ENCODE measurements at regions not wholly inside any gene's neighbourhood (a gene's known extent, or its start where the extent isn't known, plus 50 kb on each side); places are given as distances from the start of the nearest gene placed in this dataset.

DNA sequence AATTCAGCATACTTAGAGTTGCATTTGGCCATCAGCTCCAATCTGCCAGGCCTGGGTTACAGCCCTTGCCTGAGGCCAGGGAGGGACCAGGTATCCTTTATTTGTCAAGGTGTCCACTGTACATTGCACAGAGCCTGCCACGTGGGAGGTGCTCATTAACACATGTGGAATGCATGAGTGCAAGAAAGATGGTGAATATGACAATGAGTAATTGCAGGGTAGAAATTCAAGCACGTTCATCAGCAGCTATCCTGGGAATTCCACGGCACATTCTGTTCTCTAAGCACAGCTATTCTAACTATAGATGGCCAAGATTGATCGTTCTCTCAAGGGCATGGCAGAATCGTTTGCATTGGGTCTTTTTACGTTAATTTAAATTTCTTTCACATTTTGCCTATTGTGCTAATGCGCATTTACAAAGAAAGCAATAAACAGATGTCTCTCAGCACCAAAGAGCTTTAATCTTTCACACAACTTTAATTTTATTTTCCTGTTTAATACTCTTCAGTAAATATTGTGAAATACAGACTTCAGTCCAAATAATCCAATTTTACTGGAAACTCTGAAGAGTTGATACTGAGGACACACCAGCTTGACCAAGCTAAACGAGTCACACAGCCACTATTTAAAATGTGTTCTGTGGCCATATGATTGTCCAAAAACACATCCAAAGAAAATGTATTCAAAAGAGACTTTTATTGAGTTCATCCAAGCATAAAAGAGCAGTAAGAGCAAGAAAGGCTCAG lies 1025.7 kb upstream of the TMEM132C start:
- DNase-seq (ENCODE audit: low spot score in 2 of 2, unreplicated experiment in 2 of 2): no peak
- Mint-ChIP-seq H3K9me3 (peaks cover 5% of the 10 kb centered on the region), H3K4me1 (no peaks in the 10 kb centered on the region), H3K4me3 (no peak overlapping the region), H3K36me3 (no peaks in the 10 kb centered on the region), H3K27me3 (ENCODE audit: low read depth) (no peaks in the 10 kb centered on the region), H3K27ac (no peak overlapping the region)
- TF ChIP-seq, protein P1, sequence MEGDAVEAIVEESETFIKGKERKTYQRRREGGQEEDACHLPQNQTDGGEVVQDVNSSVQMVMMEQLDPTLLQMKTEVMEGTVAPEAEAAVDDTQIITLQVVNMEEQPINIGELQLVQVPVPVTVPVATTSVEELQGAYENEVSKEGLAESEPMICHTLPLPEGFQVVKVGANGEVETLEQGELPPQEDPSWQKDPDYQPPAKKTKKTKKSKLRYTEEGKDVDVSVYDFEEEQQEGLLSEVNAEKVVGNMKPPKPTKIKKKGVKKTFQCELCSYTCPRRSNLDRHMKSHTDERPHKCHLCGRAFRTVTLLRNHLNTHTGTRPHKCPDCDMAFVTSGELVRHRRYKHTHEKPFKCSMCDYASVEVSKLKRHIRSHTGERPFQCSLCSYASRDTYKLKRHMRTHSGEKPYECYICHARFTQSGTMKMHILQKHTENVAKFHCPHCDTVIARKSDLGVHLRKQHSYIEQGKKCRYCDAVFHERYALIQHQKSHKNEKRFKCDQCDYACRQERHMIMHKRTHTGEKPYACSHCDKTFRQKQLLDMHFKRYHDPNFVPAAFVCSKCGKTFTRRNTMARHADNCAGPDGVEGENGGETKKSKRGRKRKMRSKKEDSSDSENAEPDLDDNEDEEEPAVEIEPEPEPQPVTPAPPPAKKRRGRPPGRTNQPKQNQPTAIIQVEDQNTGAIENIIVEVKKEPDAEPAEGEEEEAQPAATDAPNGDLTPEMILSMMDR (IDR thresholded peaks at IDR 0.05; ENCODE audit: unreplicated experiment): no peak

- no peak for DNase-seq (ENCODE audit: low spot score in 2 of 2, unreplicated experiment in 2 of 2)
- Mint-ChIP-seq H3K4me1 (no peaks in the 10 kb centered on the region), H3K36me3 (no peaks in the 10 kb centered on the region), H3K27me3 (ENCODE audit: low read depth) (peaks cover 2% of the 10 kb centered on the region), H3K27ac (no peak overlapping the region), H3K9me3 (peaks cover 5% of the 10 kb centered on the region), H3K4me3 (no peak overlapping the region)
- TF ChIP-seq, protein P1 (IDR thresholded peaks at IDR 0.05; ENCODE audit: unreplicated experiment): no peak
Measured at GRCh38 chr12:127245009-127245408, 1022.0 kb upstream of the TMEM132C start.

- no peak for DNase-seq (ENCODE audit: low spot score in 2 of 2, unreplicated experiment in 2 of 2)
Measured at GRCh38 chr12:127245437-127245836, 1021.5 kb upstream of the TMEM132C start.

DNA sequence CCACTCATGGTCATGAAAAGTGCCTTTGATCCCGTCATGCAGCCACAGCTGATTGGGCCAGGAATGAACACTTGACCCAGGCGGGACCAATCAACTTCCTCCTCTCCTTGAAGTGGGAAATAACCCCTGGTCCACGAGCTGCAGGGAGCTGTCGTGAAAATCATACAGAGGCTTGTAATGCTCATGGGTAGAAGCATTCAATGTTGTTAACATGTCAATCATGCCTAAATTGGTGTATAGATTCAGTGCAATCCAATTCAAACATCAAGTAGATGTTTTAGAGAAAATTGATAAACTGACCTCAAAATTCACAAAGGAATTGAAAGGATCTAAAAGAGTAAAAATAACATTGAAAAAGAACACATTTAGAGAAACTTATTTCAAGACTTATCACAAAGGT lies 1019.0 kb upstream of the TMEM132C start:
- no peak for DNase-seq (ENCODE audit: low spot score in 2 of 2, unreplicated experiment in 2 of 2)
- Mint-ChIP-seq H3K27me3 (ENCODE audit: low read depth) (peaks cover 7% of the 10 kb centered on the region), H3K27ac (no peak overlapping the region), H3K9me3 (no peaks in the 10 kb centered on the region), H3K4me1 (no peaks in the 10 kb centered on the region), H3K4me3 (no peak overlapping the region), H3K36me3 (no peaks in the 10 kb centered on the region)
- TF ChIP-seq, protein P1 (IDR thresholded peaks at IDR 0.05; ENCODE audit: unreplicated experiment): no peak

More at GRCh38 chr12:127245437-127245836, 1021.5 kb upstream of the TMEM132C start:
- Mint-ChIP-seq H3K4me3 (no peak overlapping the region), H3K36me3 (no peaks in the 10 kb centered on the region), H3K27me3 (ENCODE audit: low read depth) (peaks cover 2% of the 10 kb centered on the region), H3K4me1 (no peaks in the 10 kb centered on the region), H3K27ac (no peak overlapping the region), H3K9me3 (peaks cover 5% of the 10 kb centered on the region)
- TF ChIP-seq, protein P1 (IDR thresholded peaks at IDR 0.05; ENCODE audit: unreplicated experiment): no peak

- Mint-ChIP-seq H3K4me1 (no peaks in the 10 kb centered on the region), H3K27me3 (ENCODE audit: low read depth) (peaks cover 7% of the 10 kb centered on the region), H3K36me3 (no peaks in the 10 kb centered on the region), H3K4me3 (no peak overlapping the region), H3K9me3 (no peaks in the 10 kb centered on the region), H3K27ac (no peak overlapping the region)
- TF ChIP-seq, protein P1 (IDR thresholded peaks at IDR 0.05; ENCODE audit: unreplicated experiment): no peak
- no peak for DNase-seq (ENCODE audit: low spot score in 2 of 2, unreplicated experiment in 2 of 2)
Measured at GRCh38 chr12:127249428-127249827, 1017.5 kb upstream of the TMEM132C start.

Measured in mesothelial cell of epicardium (in vitro differentiated cells).